NCI-H1105 treated with DMSO at 0.1 percent for 48 hours (cell line): ENCODE measurements at regions not wholly inside any gene's neighbourhood (a gene's known extent, or its start where the extent isn't known, plus 50 kb on each side); places are given as distances from the start of the nearest gene placed in this dataset.
"Not testable (repeated sequence)": the region's sequence is repeated elsewhere in the genome, so short reads cannot be mapped to it uniquely, and the experiment has no call there.

Experiments used
- DNase-seq: peaks from one replicate; lab custom pipeline; 2025; lab: John Stamatoyannopoulos, UW

GRCh38 chr7:142469696-142470543 lies 212.1 kb upstream of the PRSS58 start:
- DNase-seq = no peak

- no peak for DNase-seq
Measured at GRCh38 chr7:142468871-142469665, 211.2 kb upstream of the PRSS58 start.

GRCh38 chr7:142467056-142467655 lies 209.3 kb upstream of the PRSS58 start:
- DNase-seq = not testable (repeated sequence)

- DNase-seq = no peak
Measured at GRCh38 chr7:142463401-142463850, 205.6 kb upstream of the PRSS58 start.

GRCh38 chr7:142461437-142461836 lies 203.6 kb upstream of the PRSS58 start:
- DNase-seq = no peak

- DNase-seq = no peak
Measured at GRCh38 chr7:142460402-142461117, 202.7 kb upstream of the PRSS58 start.

- peak; percentile 55 for DNase-seq
Measured at GRCh38 chr7:142459551-142459963, 201.7 kb upstream of the PRSS58 start.

GRCh38 chr7:142457146-142457703 lies 199.4 kb upstream of the PRSS58 start:
- DNase-seq = no peak

GRCh38 chr7:142455392-142455791 lies 197.5 kb upstream of the PRSS58 start:
- no peak for DNase-seq

- DNase-seq = no peak
Measured at GRCh38 chr7:142454862-142455261, 197.0 kb upstream of the PRSS58 start.

- DNase-seq = no peak
Measured at GRCh38 chr7:142452791-142453190, 194.9 kb upstream of the PRSS58 start.

GRCh38 chr7:142451817-142452216 lies 194.0 kb upstream of the PRSS58 start:
- DNase-seq = no peak

- DNase-seq = no peak
Measured at GRCh38 chr7:142451296-142451695, 193.4 kb upstream of the PRSS58 start.

GRCh38 chr7:142450695-142451094 lies 192.8 kb upstream of the PRSS58 start:
- DNase-seq = no peak

- no peak for DNase-seq
Measured at GRCh38 chr7:142450206-142450605, 192.3 kb upstream of the PRSS58 start.

GRCh38 chr7:142448857-142449256 lies 191.0 kb upstream of the PRSS58 start:
- not testable (repeated sequence) for DNase-seq

- DNase-seq = no peak
Measured at GRCh38 chr7:142447762-142448161, 189.9 kb upstream of the PRSS58 start.

GRCh38 chr7:142445019-142445686 lies 187.3 kb upstream of the PRSS58 start:
- no peak for DNase-seq

GRCh38 chr7:142443216-142444010 lies 185.6 kb upstream of the PRSS58 start:
- DNase-seq = no peak

- DNase-seq = no peak
Measured at GRCh38 chr7:142442396-142442795, 184.5 kb upstream of the PRSS58 start.
